A549 (cell line): ENCODE measurements at regions not wholly inside any gene's neighbourhood (a gene's known extent, or its start where the extent isn't known, plus 50 kb on each side); places are given as distances from the start of the nearest gene placed in this dataset.

Source experiments
- CBX2 ChIP-seq: fragments of 200-600 bp; sonication (generic); IDR thresholded peaks from 2 replicates; pipeline ENCODE4 v1.6.1; 2016; ENCODE audit warnings: low read depth, mild to moderate bottlenecking, borderline replicate concordance
- ELK1 ChIP-seq: fragments of 150-350 bp; IDR thresholded peaks from 2 replicates; pipeline ENCODE4 v1.6.1; 2014; ENCODE audit warnings: low read depth, mild to moderate bottlenecking, low read length
- JUN ChIP-seq, 2 experiments: fragments of >200 bp; sonication (Bioruptor Twin); formaldehyde crosslinking; IDR thresholded peaks; 2 replicates in 1 of 2; 3 replicates in 1 of 2; pipeline ENCODE4 v1.6.1; 2016 to 2017
- RAD21 ChIP-seq, 2 experiments: fragments of >200 bp in 1 of 2; sonication (Bioruptor Twin) in 1 of 2; formaldehyde crosslinking in 1 of 2; IDR thresholded peaks in 1 of 2; conservative IDR thresholded peaks in 1 of 2; 2 replicates in 1 of 2; 3 replicates in 1 of 2; pipeline ENCODE4 v1.6.1; 2012 to 2018; ENCODE audit warnings: inconsistent platforms in 1 of 2

GRCh38 chrX:39740078-39740477, 357.7 kb downstream of the BCOR start:
- TF ChIP-seq JUN (IDR thresholded peaks at IDR 0.05) (no peak), RAD21 (conservative IDR thresholded peaks at IDR 0.05 in 1 of 2, IDR thresholded peaks at IDR 0.05 in 1 of 2) (no peak), CBX2 (no peak), ELK1 (no peak)
